Muscle layer of colon (tissue), 2 donors: ENCODE measurements at regions not wholly inside any gene's neighbourhood (a gene's known extent, or its start where the extent isn't known, plus 50 kb on each side); places are given as distances from the start of the nearest gene placed in this dataset.
"Not testable (repeated sequence)": the region's sequence is repeated elsewhere in the genome, so short reads cannot be mapped to it uniquely, and the experiment has no call there.

ENCODE experiments used
- H3K27ac ChIP-seq: one replicate; pipeline ENCODE4 v1.7.0; 2013; ENCODE audit warnings: low read depth, mild to moderate bottlenecking, low read length, moderate library complexity
- H3K27me3 ChIP-seq, 2 donors: one replicate each; pipeline ENCODE4 v1.7.0; 2013; ENCODE audit warnings: low read length in 2 of 2, mild to moderate bottlenecking in 2 of 2; ENCODE audit not compliant: insufficient read depth in 2 of 2, control insufficient read depth in 1 of 2
- H3K36me3 ChIP-seq: one replicate; pipeline ENCODE4 v1.7.0; 2013; ENCODE audit warnings: mild to moderate bottlenecking, low read length; ENCODE audit not compliant: insufficient read depth
- H3K4me1 ChIP-seq: one replicate; pipeline ENCODE4 v1.7.0; 2013; ENCODE audit warnings: mild to moderate bottlenecking, low read length; ENCODE audit not compliant: insufficient read depth
- H3K4me3 ChIP-seq, 2 donors: one replicate each; pipeline ENCODE4 v1.7.0; 2013; ENCODE audit warnings: low read length in 2 of 2, low read depth in 1 of 2, mild to moderate bottlenecking in 1 of 2, moderate library complexity in 1 of 2
- H3K9ac ChIP-seq: one replicate; pipeline ENCODE4 v1.7.0; 2013; ENCODE audit warnings: low read length
- H3K9me3 ChIP-seq: one replicate; pipeline ENCODE4 v1.7.0; 2013; ENCODE audit warnings: mild to moderate bottlenecking, low read length
- donor health status: abdominal sarcoma.
- donor health status: Adenocarcinoma of cecum.

DNA sequence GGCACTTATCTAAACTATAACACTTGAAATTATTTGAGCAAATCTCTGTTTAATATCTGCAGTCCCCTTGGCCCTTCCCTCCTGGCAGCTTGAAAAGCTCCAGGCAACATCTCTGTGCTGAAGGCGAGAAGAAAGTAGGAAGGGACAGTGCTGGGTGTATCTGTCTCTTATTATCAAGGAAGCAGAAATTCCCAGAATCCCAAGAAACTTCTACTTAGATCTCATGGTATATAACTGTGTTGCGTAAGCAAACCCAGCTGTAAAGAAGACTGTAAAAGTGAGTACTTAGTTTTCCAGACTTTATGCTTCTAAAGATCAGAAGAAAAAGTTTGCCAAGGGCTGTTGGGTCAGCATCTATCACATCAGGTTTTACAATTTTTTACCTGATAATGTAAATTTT lies 1869.8 kb downstream of the MAT2B start:
- H3K27me3 ChIP-seq = no peaks in the 10 kb centered on the region
- no peaks in the 10 kb centered on the region for H3K4me1 ChIP-seq
- no peak overlapping the region for H3K27ac ChIP-seq
- no peaks in the 10 kb centered on the region for H3K36me3 ChIP-seq
- H3K9ac ChIP-seq = no peak overlapping the region
- H3K9me3 ChIP-seq = no peaks in the 10 kb centered on the region
- H3K4me3 ChIP-seq = no peak overlapping the region

DNA sequence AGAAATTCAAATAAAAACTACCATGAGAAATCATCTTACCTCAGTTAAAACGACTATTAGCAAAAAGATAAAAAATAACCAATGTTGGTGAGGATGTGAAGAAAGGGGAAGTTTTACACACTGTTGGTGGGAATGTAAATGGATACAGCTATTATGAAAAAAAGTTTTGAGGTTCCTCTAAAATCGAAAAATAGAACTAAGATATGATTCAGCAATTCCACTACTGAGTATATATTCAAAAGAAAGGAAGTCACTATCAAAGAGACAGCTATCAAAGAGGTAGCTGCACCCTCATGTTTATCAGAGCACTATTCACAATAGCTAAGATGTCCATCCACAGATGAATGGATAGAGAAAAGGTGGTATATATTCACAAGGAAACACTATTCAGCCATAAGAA lies 1888.4 kb downstream of the MAT2B start:
- Histone ChIP-seq H3K27me3 (no peaks in the 10 kb centered on the region), H3K36me3 (no peaks in the 10 kb centered on the region), H3K9ac (no peak overlapping the region), H3K27ac (no peak overlapping the region), H3K9me3 (no peaks in the 10 kb centered on the region), H3K4me3 (no peak overlapping the region), H3K4me1 (no peaks in the 10 kb centered on the region)

DNA sequence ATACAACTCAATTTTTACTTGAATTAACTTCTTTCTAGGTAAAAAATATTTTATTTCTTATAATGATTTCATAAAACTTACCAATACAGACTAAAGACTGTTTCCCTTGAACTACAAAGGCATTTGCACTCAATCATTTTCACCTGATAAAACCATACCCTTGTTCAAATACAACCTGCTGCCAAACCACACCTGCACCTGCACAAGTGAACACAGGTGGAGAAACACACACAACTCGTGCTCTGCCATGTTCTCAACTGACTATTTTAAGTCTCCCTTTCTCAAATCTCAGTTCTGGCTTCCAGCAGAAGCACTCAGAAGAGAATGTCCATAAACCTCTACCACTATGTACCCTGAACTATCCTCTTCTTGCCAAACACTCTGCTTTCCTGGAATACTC lies 1892.1 kb downstream of the MAT2B start:
- Histone ChIP-seq H3K36me3 (no peaks in the 10 kb centered on the region), H3K9ac (no peak overlapping the region), H3K9me3 (no peaks in the 10 kb centered on the region), H3K4me3 (no peak overlapping the region), H3K4me1 (no peaks in the 10 kb centered on the region), H3K27ac (no peak overlapping the region), H3K27me3 (no peaks in the 10 kb centered on the region)

DNA sequence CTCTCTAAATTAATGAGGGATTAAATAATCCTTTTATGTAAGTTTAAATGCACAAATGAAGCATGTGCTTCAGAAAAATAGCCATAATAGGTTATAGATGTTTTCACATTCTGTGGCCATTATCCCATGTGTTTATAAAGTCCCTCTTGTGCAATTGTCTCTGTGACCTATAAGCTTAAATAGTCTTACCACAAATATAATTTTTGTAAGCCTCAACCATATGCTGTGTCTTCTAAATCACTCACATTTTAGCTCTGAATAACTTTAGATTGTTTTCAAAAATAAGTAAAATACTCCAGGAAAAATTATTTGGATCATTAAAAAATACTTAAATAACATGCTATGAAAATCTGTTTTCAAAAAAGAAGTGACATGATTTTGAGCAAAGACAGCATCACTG lies 1894.7 kb downstream of the MAT2B start:
- H3K9me3 ChIP-seq = no peaks in the 10 kb centered on the region
- no peak overlapping the region for H3K9ac ChIP-seq
- no peaks in the 10 kb centered on the region for H3K27me3 ChIP-seq
- H3K36me3 ChIP-seq = no peaks in the 10 kb centered on the region
- H3K4me3 ChIP-seq = no peak overlapping the region
- H3K4me1 ChIP-seq = no peaks in the 10 kb centered on the region
- no peak overlapping the region for H3K27ac ChIP-seq

DNA sequence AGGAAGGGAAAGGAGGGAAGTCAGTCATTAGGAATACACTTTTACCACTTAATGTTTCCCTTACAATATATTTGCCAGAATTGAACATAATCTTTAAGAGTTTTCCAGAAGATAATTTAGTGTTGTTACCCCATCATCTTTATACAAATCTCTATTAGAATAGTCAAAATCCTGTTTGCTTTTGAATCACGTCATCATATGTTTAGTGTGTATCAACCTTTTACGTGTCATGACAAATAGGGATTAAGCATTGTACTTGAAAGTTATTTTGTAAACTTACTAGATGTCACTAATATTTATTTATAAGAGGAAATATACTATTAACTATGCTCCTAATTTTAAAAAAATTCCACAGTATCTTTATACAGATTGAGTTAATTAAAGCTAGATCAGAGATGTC lies 1899.5 kb downstream of the MAT2B start:
- no peaks in the 10 kb centered on the region for H3K27me3 ChIP-seq
- H3K9ac ChIP-seq = no peak overlapping the region
- H3K4me3 ChIP-seq = no peak overlapping the region
- H3K4me1 ChIP-seq = no peaks in the 10 kb centered on the region
- no peak overlapping the region for H3K27ac ChIP-seq
- H3K9me3 ChIP-seq = no peaks in the 10 kb centered on the region
- no peaks in the 10 kb centered on the region for H3K36me3 ChIP-seq

DNA sequence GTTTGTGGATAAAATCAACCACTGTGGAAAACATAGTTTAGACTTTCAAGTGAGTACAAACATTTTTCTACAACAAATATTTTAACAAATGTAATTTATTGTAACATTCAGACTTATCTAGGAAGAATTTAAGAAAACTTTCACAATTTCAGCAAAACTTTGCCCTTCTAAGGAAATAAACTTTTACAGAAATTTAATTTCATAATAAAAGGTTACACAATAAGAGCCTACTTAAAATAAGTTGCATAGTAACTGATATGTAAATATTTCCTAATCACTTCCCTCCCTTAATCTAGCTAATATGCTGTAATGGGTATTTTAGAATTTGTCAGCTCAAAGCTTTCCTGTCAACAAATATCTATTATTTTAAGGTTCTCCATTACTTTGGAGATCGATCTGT lies 1899.9 kb downstream of the MAT2B start:
- Histone ChIP-seq H3K9ac (no peak overlapping the region), H3K36me3 (no peaks in the 10 kb centered on the region), H3K9me3 (no peaks in the 10 kb centered on the region), H3K27ac (no peak overlapping the region), H3K4me3 (no peak overlapping the region), H3K27me3 (no peaks in the 10 kb centered on the region), H3K4me1 (no peaks in the 10 kb centered on the region)

DNA sequence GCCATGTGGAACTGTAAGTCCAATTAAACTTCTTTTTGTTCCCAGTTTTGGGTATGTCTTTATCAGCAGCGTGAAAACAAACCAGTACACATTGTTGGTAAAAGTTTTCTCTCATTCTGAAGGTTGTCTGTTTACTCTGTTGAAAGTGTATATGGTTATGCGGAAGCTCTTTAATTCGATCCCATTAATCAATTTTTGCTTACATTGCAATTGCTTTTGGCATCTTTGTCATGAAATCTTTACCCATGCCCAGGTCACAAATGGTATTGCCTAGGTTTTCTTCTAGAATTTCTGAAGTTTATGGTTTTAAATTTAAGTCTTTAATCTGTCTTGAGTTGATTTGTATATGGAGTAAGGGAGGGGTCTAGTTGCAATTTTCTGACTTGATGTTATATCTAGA lies 1901.9 kb downstream of the MAT2B start:
- H3K27me3 ChIP-seq = no peaks in the 10 kb centered on the region
- H3K4me1 ChIP-seq = no peaks in the 10 kb centered on the region
- H3K9me3 ChIP-seq = no peaks in the 10 kb centered on the region
- H3K36me3 ChIP-seq = no peaks in the 10 kb centered on the region
- no peak overlapping the region for H3K4me3 ChIP-seq
- no peak overlapping the region for H3K27ac ChIP-seq
- no peak overlapping the region for H3K9ac ChIP-seq

DNA sequence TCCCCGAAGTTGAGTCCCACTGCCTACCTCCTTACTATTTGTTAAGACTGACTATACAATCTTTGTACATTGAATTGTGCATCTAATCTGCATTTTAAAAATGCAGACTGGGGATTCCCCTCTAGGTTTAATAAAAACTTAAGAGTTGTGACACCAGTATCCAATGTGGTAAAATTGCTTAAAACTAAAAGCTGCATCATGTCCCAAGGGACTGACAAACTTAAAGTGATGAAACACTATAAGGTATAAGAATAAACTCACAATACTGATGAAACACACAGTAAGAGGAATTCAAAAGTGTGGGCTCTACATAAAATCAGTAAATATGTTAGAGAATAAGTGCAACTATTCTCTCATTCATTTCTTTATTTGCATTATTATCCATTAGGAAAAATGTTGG lies 1905.1 kb downstream of the MAT2B start:
- no peak overlapping the region for H3K9ac ChIP-seq
- H3K4me1 ChIP-seq = no peaks in the 10 kb centered on the region
- no peak overlapping the region for H3K27ac ChIP-seq
- H3K36me3 ChIP-seq = no peaks in the 10 kb centered on the region
- no peak overlapping the region for H3K4me3 ChIP-seq
- H3K27me3 ChIP-seq = no peaks in the 10 kb centered on the region
- H3K9me3 ChIP-seq = no peaks in the 10 kb centered on the region

DNA sequence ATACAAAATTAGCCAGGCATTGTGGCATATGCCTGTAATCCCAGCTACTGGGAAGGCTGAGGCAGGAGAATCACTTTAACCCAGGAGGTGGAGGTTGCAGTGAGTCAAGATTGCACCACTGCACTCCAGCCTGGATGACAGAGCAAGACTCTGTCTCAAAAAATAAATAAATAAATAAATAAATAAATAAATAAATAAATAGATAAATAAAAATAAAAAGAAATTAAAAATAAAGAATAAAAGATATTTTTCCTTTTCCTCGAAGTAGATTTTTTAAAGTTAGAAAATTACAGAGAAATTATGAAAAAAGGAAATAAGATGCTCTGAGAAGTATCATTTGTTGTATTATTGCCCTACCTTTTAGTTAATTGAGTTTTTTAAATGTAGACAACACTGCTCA lies 1906.1 kb downstream of the MAT2B start:
- H3K4me3 ChIP-seq, H3K36me3 ChIP-seq, H3K27me3 ChIP-seq, H3K4me1 ChIP-seq, H3K9me3 ChIP-seq, H3K27ac ChIP-seq, H3K9ac ChIP-seq: not testable (repeated sequence)

DNA sequence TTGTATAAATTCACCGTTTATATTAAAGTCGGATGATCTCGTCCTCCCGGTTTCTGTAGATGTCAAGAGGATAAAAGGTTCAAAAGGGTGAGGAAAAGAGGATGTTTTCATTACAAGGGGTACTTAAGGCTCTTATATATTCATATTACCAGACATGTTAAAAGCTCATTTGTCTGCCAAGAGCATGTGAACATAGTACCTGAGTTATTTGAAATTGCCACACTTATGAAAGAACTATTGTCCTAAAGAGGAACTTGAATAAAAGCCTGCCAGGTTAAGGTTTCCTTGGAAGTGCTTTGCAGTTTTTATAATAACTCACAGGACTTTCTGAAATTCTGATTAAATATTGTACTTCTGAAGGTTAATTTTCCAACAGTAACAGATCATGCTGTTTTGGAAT lies 1915.1 kb downstream of the MAT2B start:
- Histone ChIP-seq H3K36me3 (no peaks in the 10 kb centered on the region), H3K4me1 (no peaks in the 10 kb centered on the region), H3K9ac (no peak overlapping the region), H3K4me3 (no peak overlapping the region), H3K27ac (no peak overlapping the region), H3K9me3 (no peaks in the 10 kb centered on the region), H3K27me3 (no peaks in the 10 kb centered on the region)

DNA sequence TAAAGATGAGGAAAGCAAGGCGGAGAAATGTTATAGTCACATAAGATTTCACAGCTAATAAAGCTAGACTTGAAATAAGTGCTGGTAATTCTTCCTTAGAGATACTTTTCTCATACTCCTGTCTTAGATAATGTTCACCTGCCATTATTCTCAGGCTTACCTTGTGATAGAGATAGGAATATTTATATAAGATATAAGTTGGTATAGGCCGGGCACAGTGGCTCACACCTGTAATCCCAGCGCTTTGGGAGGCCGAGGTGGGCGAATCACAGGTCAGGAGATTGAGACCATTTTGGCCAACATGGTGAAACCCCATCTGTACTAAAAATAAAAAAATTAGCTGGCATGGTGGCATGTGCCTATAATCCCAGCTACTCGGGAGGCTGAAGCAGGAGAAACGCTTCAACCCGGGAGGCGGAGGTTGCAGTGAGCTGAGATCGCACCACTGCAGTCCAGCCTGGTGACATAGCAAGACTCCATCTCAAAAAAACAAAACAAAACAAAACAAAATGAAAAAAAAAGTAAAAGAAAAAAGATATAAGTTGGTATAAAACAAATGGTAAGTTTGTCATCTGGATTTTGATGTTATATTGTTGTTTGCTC lies 1918.4 kb downstream of the MAT2B start:
- H3K27me3 ChIP-seq = no peaks in the 10 kb centered on the region
- H3K4me1 ChIP-seq = no peaks in the 10 kb centered on the region
- H3K27ac ChIP-seq = no peak overlapping the region
- no peaks in the 10 kb centered on the region for H3K9me3 ChIP-seq
- H3K4me3 ChIP-seq = no peak overlapping the region
- H3K9ac ChIP-seq = no peak overlapping the region
- H3K36me3 ChIP-seq = no peaks in the 10 kb centered on the region

DNA sequence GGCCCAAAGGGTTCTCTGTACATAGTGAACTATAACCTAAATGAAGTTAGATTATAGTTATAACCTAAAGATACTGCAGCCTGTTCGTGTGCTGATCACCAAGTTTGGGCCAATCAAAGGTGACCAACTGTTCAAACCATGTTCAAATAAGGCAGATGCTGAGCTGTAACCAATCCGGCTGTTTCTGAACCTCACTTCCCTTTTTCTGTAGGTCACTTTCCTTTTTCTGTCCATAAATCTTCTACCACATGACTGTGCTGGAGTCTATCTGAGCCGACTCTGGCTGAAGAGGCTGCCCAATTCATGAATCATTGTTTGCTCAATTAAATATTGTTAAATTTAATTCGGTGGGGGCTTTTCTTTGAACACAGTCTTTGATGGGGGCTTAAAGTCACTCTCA lies 1920.2 kb downstream of the MAT2B start:
- Histone ChIP-seq H3K27ac (no peak overlapping the region), H3K27me3 (no peaks in the 10 kb centered on the region), H3K36me3 (no peaks in the 10 kb centered on the region), H3K9me3 (no peaks in the 10 kb centered on the region), H3K4me1 (no peaks in the 10 kb centered on the region), H3K9ac (no peak overlapping the region), H3K4me3 (no peak overlapping the region)
